ENCODE measurements at regions not wholly inside any gene's neighbourhood (a gene's known extent, or its start where the extent isn't known, plus 50 kb on each side); places are given as distances from the start of the nearest gene placed in this dataset.
"Not testable (repeated sequence)": the region's sequence is repeated elsewhere in the genome, so short reads cannot be mapped to it uniquely, and the experiment has no call there.

GRCh38 chrX:110519906-110520452 is 161.3 kb downstream of the RTL9 start:
- Histone ChIP-seq H4K20me1 (ENCODE audit: control insufficient read depth, insufficient read depth, low read depth, low read length) (no peaks in the 10 kb centered on the region), H3K27me3 (ENCODE audit: control insufficient read depth, low read length) (no peaks in the 10 kb centered on the region), H3K4me2 (ENCODE audit: low read length) (no peak overlapping the region), H3K9me2 (replicated peaks; ENCODE audit: control insufficient read depth, low read length) (no peaks in the 10 kb centered on the region), H3F3A (ENCODE audit: control insufficient read depth, insufficient read depth) (no peaks in the 10 kb centered on the region), H3K36me3 (ENCODE audit: control insufficient read depth, low read length) (no peaks in the 10 kb centered on the region), H3K9me3 (ENCODE audit: control insufficient read depth, insufficient read depth, low read length) (no peaks in the 10 kb centered on the region), H3K4me3 (ENCODE audit: low read length) (no peak overlapping the region), H3K79me2 (ENCODE audit: control insufficient read depth, low read length) (no peaks in the 10 kb centered on the region), H3K4me1 (ENCODE audit: control insufficient read depth, low read length) (no peaks in the 10 kb centered on the region), H3K27ac (ENCODE audit: low read depth, low read length) (no peak overlapping the region)
- TF ChIP-seq CTCF (IDR thresholded peaks at IDR 0.05; ENCODE audit: low read depth, low read length, poor library complexity, severe bottlenecking) (no peak), EZH2phosphoT487 (IDR thresholded peaks at IDR 0.05; ENCODE audit: borderline replicate concordance, low read length) (no peak)

GRCh38 chrX:110520652-110521051 is 162.0 kb downstream of the RTL9 start:
- not testable (repeated sequence) for H3K4me3 ChIP-seq (ENCODE audit: low read length); H4K20me1 ChIP-seq (ENCODE audit: control insufficient read depth, insufficient read depth, low read depth, low read length); H3K4me2 ChIP-seq (ENCODE audit: low read length); H3K36me3 ChIP-seq (ENCODE audit: control insufficient read depth, low read length); H3K79me2 ChIP-seq (ENCODE audit: control insufficient read depth, low read length); H3K4me1 ChIP-seq (ENCODE audit: control insufficient read depth, low read length); H3K9me2 ChIP-seq (replicated peaks; ENCODE audit: control insufficient read depth, low read length); H3F3A ChIP-seq (ENCODE audit: control insufficient read depth, insufficient read depth); H3K27ac ChIP-seq (ENCODE audit: low read depth, low read length); H3K27me3 ChIP-seq (ENCODE audit: control insufficient read depth, low read length); H3K9me3 ChIP-seq (ENCODE audit: control insufficient read depth, insufficient read depth, low read length)

DNA sequence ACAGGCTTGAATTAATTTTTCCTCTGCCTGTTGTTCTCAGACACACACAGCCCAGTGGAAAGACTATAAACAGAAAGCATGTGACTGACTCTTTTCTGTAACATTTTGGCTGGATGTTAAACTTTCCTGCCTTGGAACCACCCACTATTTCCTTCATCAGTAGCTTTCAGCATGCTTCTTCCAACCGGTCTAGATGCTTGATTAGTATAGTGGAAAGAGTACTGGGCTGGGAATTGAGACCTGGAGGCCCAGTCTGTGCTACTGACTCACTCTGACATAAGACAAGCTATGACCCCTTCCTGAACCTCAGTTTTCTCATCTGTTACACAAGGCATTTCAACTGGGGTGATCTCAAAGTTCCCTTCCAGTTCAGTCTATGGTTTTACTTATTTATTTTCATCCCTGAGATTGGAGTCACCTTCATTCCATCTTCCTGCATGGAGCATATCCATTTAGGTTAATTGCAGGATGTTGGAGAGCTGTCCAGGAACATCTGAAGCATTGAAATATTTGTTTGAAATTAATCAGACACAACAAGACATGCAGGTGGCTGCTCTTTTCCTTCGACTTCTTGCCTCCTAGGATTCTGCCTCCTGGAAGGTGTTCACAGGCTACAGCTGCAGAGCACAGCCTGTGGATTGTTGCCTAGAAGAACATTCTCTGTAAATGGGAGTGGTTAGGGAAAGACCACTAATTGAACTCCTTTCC is 173.4 kb downstream of the RTL9 start:
- no peaks in the 10 kb centered on the region for H3K36me3 ChIP-seq (ENCODE audit: control insufficient read depth, low read length)
- no peaks in the 10 kb centered on the region for H3K79me2 ChIP-seq (ENCODE audit: control insufficient read depth, low read length)
- no peak overlapping the region for H3K27ac ChIP-seq (ENCODE audit: low read depth, low read length)
- TF ChIP-seq CTCF (IDR thresholded peaks at IDR 0.05; ENCODE audit: low read depth, low read length, poor library complexity, severe bottlenecking) (no peak), EZH2phosphoT487 (IDR thresholded peaks at IDR 0.05; ENCODE audit: borderline replicate concordance, low read length) (no peak)
- no peaks in the 10 kb centered on the region for H3K9me3 ChIP-seq (ENCODE audit: control insufficient read depth, insufficient read depth, low read length)
- H3K4me2 ChIP-seq (ENCODE audit: low read length): no peak overlapping the region
- H3K4me1 ChIP-seq (ENCODE audit: control insufficient read depth, low read length): no peaks in the 10 kb centered on the region
- no peaks in the 10 kb centered on the region for H3K9me2 ChIP-seq (replicated peaks; ENCODE audit: control insufficient read depth, low read length)
- H3F3A ChIP-seq (ENCODE audit: control insufficient read depth, insufficient read depth): no peaks in the 10 kb centered on the region
- H3K27me3 ChIP-seq (ENCODE audit: control insufficient read depth, low read length): no peaks in the 10 kb centered on the region
- H3K4me3 ChIP-seq (ENCODE audit: low read length): no peak overlapping the region
- H4K20me1 ChIP-seq (ENCODE audit: control insufficient read depth, insufficient read depth, low read depth, low read length): no peaks in the 10 kb centered on the region

DNA sequence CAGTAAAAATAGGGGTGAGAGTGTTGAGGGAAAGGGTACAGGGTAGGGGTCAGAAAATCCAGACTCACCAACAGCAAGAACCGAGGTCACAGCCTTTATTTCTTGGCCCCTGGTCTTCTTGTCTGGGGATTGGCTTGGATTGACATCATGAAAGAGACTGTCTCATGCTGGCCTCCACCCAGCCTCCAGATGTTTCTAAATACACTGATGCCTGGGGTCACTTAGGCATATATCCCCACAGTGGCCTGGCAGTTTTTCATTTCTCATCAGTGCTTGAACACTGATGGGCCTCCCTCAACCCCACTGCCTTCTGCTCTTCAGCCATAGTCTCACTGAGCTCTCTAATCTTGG is 173.9 kb downstream of the RTL9 start:
- H3K9me3 ChIP-seq (ENCODE audit: control insufficient read depth, insufficient read depth, low read length): no peaks in the 10 kb centered on the region
- no peaks in the 10 kb centered on the region for H4K20me1 ChIP-seq (ENCODE audit: control insufficient read depth, insufficient read depth, low read depth, low read length)
- H3K9me2 ChIP-seq (replicated peaks; ENCODE audit: control insufficient read depth, low read length): no peaks in the 10 kb centered on the region
- H3K4me2 ChIP-seq (ENCODE audit: low read length): no peak overlapping the region
- no peaks in the 10 kb centered on the region for H3K36me3 ChIP-seq (ENCODE audit: control insufficient read depth, low read length)
- H3K4me1 ChIP-seq (ENCODE audit: control insufficient read depth, low read length): no peaks in the 10 kb centered on the region
- H3K4me3 ChIP-seq (ENCODE audit: low read length): no peak overlapping the region
- no peaks in the 10 kb centered on the region for H3K27me3 ChIP-seq (ENCODE audit: control insufficient read depth, low read length)
- no peaks in the 10 kb centered on the region for H3K79me2 ChIP-seq (ENCODE audit: control insufficient read depth, low read length)
- H3K27ac ChIP-seq (ENCODE audit: low read depth, low read length): no peak overlapping the region
- no peak for TF ChIP-seq CTCF (IDR thresholded peaks at IDR 0.05; ENCODE audit: low read depth, low read length, poor library complexity, severe bottlenecking)
- TF ChIP-seq EZH2phosphoT487 (IDR thresholded peaks at IDR 0.05; ENCODE audit: borderline replicate concordance, low read length): no peak
- no peaks in the 10 kb centered on the region for H3F3A ChIP-seq (ENCODE audit: control insufficient read depth, insufficient read depth)

All from DOHH2 (cell line).